ENCODE measurements at regions not wholly inside any gene's neighbourhood (a gene's known extent, or its start where the extent isn't known, plus 50 kb on each side); places are given as distances from the start of the nearest gene placed in this dataset.

GRCh38 chr2:20132990-20133535 lies 81.6 kb upstream of the LAPTM4A start:
- Histone ChIP-seq H3K4me1 (peaks cover 20% of the 10 kb centered on the region), H3K27ac (no peak overlapping the region), H3K4me3 (no peak overlapping the region), H3K36me3 (no peaks in the 10 kb centered on the region), H3K27me3 (no peaks in the 10 kb centered on the region), H3K9me3 (no peaks in the 10 kb centered on the region)
- WGBS = 76% methylated on average over 12 of the region's 12 CpGs
- DNase-seq (ENCODE audit: low spot score in 2 of 2) = no peak
- TF ChIP-seq POLR2AphosphoS5 (IDR thresholded peaks at IDR 0.05) (no peak), POLR2A (IDR thresholded peaks at IDR 0.05) (no peak), CTCF (IDR thresholded peaks at IDR 0.05) (no peak), EP300 (IDR thresholded peaks at IDR 0.05) (no peak)

- no peaks in the 10 kb centered on the region for H3K9me3 ChIP-seq
- no peaks in the 10 kb centered on the region for H3K36me3 ChIP-seq
- DNase-seq (ENCODE audit: low spot score in 2 of 2) = no peak
- 77% methylated on average over 11 of the region's 11 CpGs for WGBS
- H3K27ac ChIP-seq = no peak overlapping the region
- no peaks in the 10 kb centered on the region for H3K27me3 ChIP-seq
- H3K4me1 ChIP-seq = peaks cover 8% of the 10 kb centered on the region
- no peak for TF ChIP-seq EP300 (IDR thresholded peaks at IDR 0.05)
- no peak for TF ChIP-seq POLR2AphosphoS5 (IDR thresholded peaks at IDR 0.05)
- TF ChIP-seq CTCF (IDR thresholded peaks at IDR 0.05) = no peak
- TF ChIP-seq POLR2A (IDR thresholded peaks at IDR 0.05) = no peak
- H3K4me3 ChIP-seq = no peak overlapping the region
These were observed 79.6 kb upstream of the LAPTM4A start for GRCh38 chr2:20130821-20131645.

GRCh38 chr2:20130160-20130560 lies 78.7 kb upstream of the LAPTM4A start:
- 87% methylated on average over 3 of the region's 3 CpGs for WGBS
- Histone ChIP-seq H3K9me3 (no peaks in the 10 kb centered on the region), H3K4me1 (peaks cover 11% of the 10 kb centered on the region), H3K27ac (no peak overlapping the region), H3K4me3 (no peak overlapping the region), H3K27me3 (no peaks in the 10 kb centered on the region), H3K36me3 (no peaks in the 10 kb centered on the region)
- no peak for TF ChIP-seq EP300 (IDR thresholded peaks at IDR 0.05)
- TF ChIP-seq POLR2AphosphoS5 (IDR thresholded peaks at IDR 0.05) = no peak
- TF ChIP-seq POLR2A (IDR thresholded peaks at IDR 0.05) = no peak
- TF ChIP-seq CTCF (IDR thresholded peaks at IDR 0.05) = no peak
- no peak for DNase-seq (ENCODE audit: low spot score in 2 of 2)

GRCh38 chr2:20129331-20130159 lies 78.1 kb upstream of the LAPTM4A start:
- WGBS = 81% methylated on average over 12 of the region's 12 CpGs
- H3K9me3 ChIP-seq = no peaks in the 10 kb centered on the region
- H3K36me3 ChIP-seq = no peaks in the 10 kb centered on the region
- peaks cover 17% of the 10 kb centered on the region for H3K4me1 ChIP-seq
- H3K27me3 ChIP-seq = no peaks in the 10 kb centered on the region
- DNase-seq (ENCODE audit: low spot score in 2 of 2) = no peak
- TF ChIP-seq CTCF (IDR thresholded peaks at IDR 0.05) = no peak
- no peak for TF ChIP-seq EP300 (IDR thresholded peaks at IDR 0.05)
- no peak overlapping the region for H3K4me3 ChIP-seq
- no peak overlapping the region for H3K27ac ChIP-seq

Data from suprapubic skin (tissue), 4 donors.